Glutamatergic neuron (in vitro differentiated cells): ENCODE measurements at regions not wholly inside any gene's neighbourhood (a gene's known extent, or its start where the extent isn't known, plus 50 kb on each side); places are given as distances from the start of the nearest gene placed in this dataset.
A peak's percentile ranks its signal among the peaks of the same experiment; 100 is the strongest.

Source experiments
- DNase-seq: peaks from one replicate; pipeline ENCODE4 v3.0.0; 2022
- H3K27ac Mint-ChIP-seq: one replicate; pipeline ENCODE4 v1.8.0; 2020; ENCODE audit warnings: mild to moderate bottlenecking, mixed read lengths, inconsistent platforms; ENCODE audit not compliant: unreplicated experiment
- H3K27me3 Mint-ChIP-seq: one replicate; pipeline ENCODE4 v1.8.0; 2020; ENCODE audit warnings: mild to moderate bottlenecking, moderate library complexity, mixed read lengths, inconsistent platforms; ENCODE audit not compliant: unreplicated experiment
- H3K36me3 Mint-ChIP-seq: one replicate; pipeline ENCODE4 v1.8.0; 2020; ENCODE audit warnings: mild to moderate bottlenecking, mixed read lengths, inconsistent platforms; ENCODE audit not compliant: unreplicated experiment
- H3K4me1 Mint-ChIP-seq: one replicate; pipeline ENCODE4 v1.8.0; 2020; ENCODE audit warnings: mild to moderate bottlenecking, low read depth, mixed read lengths, inconsistent platforms; ENCODE audit not compliant: unreplicated experiment
- H3K4me3 Mint-ChIP-seq: one replicate; pipeline ENCODE4 v1.8.0; 2020; ENCODE audit warnings: mild to moderate bottlenecking, mixed read lengths, inconsistent platforms; ENCODE audit not compliant: unreplicated experiment
- H3K9me3 Mint-ChIP-seq: one replicate; pipeline ENCODE4 v1.8.0; 2020; ENCODE audit warnings: mild to moderate bottlenecking, moderate library complexity, mixed read lengths, inconsistent platforms; ENCODE audit not compliant: unreplicated experiment
- CTCF ChIP-seq: fragments of 200-600 bp; sonication (generic); IDR thresholded peaks from one replicate; pipeline ENCODE4 v1.5.0; 2021; ENCODE audit not compliant: partially characterized antibody, unreplicated experiment

GRCh38 chr14:100415226-100415625, 92.1 kb downstream of the SLC25A47 start:
- Mint-ChIP-seq H3K36me3 (no peaks in the 10 kb centered on the region), H3K4me1 (peaks cover 18% of the 10 kb centered on the region), H3K9me3 (peaks cover 3% of the 10 kb centered on the region), H3K4me3 (no peak overlapping the region), H3K27me3 (no peaks in the 10 kb centered on the region), H3K27ac (no peak overlapping the region)
- no peak for DNase-seq
- TF ChIP-seq CTCF: no peak

GRCh38 chr14:100416081-100416680, 93.0 kb downstream of the SLC25A47 start:
- no peak overlapping the region for H3K4me3 Mint-ChIP-seq
- H3K4me1 Mint-ChIP-seq: peaks cover 21% of the 10 kb centered on the region
- H3K27me3 Mint-ChIP-seq: no peaks in the 10 kb centered on the region
- TF ChIP-seq CTCF: no peak
- DNase-seq: no peak
- peaks cover 3% of the 10 kb centered on the region for H3K9me3 Mint-ChIP-seq
- H3K36me3 Mint-ChIP-seq: no peaks in the 10 kb centered on the region
- no peak overlapping the region for H3K27ac Mint-ChIP-seq

GRCh38 chr14:100416921-100417860, 94.1 kb downstream of the SLC25A47 start:
- H3K9me3 Mint-ChIP-seq: peaks cover 3% of the 10 kb centered on the region
- peak; percentile 49 for TF ChIP-seq CTCF
- H3K4me1 Mint-ChIP-seq: peaks cover 30% of the 10 kb centered on the region
- H3K36me3 Mint-ChIP-seq: no peaks in the 10 kb centered on the region
- no peak overlapping the region for H3K4me3 Mint-ChIP-seq
- H3K27ac Mint-ChIP-seq: peak overlapping the region; percentile 39
- peak; percentile 76 for DNase-seq
- no peaks in the 10 kb centered on the region for H3K27me3 Mint-ChIP-seq

GRCh38 chr14:100419856-100420255, 96.7 kb downstream of the SLC25A47 start:
- TF ChIP-seq CTCF: peak; percentile 51
- peaks cover 4% of the 10 kb centered on the region for H3K9me3 Mint-ChIP-seq
- H3K27ac Mint-ChIP-seq: peak overlapping the region; percentile 33
- no peaks in the 10 kb centered on the region for H3K36me3 Mint-ChIP-seq
- no peak overlapping the region for H3K4me3 Mint-ChIP-seq
- no peaks in the 10 kb centered on the region for H3K27me3 Mint-ChIP-seq
- DNase-seq: peak; percentile 48
- peaks cover 45% of the 10 kb centered on the region for H3K4me1 Mint-ChIP-seq
